ENCODE measurements at regions not wholly inside any gene's neighbourhood (a gene's known extent, or its start where the extent isn't known, plus 50 kb on each side); places are given as distances from the start of the nearest gene placed in this dataset.

GRCh38 chr3:81985996-81986723, 224.7 kb upstream of the GBE1 start:
- intact Hi-C loops (cut with DNase I) = no loop called here
- Histone ChIP-seq H3K9me3 (replicated peaks in 1 of 3) (no peaks in the 10 kb centered on the region), H3K27me3 (no peaks in the 10 kb centered on the region), H3K4me3 (no peak overlapping the region), H3K27ac (no peak overlapping the region), H3K4me1 (replicated peaks in 1 of 2) (no peaks in the 10 kb centered on the region), H3K36me3 (replicated peaks in 1 of 2) (no peaks in the 10 kb centered on the region)
- TF ChIP-seq POLR2A (IDR thresholded peaks at IDR 0.05) = no peak
- no peak for TF ChIP-seq CTCF (IDR thresholded peaks at IDR 0.05)
- 86 to 93% (median 90%) methylated on average over 7 to 12 of the region's 12 CpGs for WGBS, 4 donors
- DNase-seq = no peak

GRCh38 chr3:81983382-81983781, 221.9 kb upstream of the GBE1 start:
- 82 to 91% (median 87%) methylated on average over 1 of the region's 1 CpG for WGBS, 4 donors

GRCh38 chr3:81980596-81981494, 219.4 kb upstream of the GBE1 start:
- Histone ChIP-seq H3K27ac (no peak overlapping the region), H3K36me3 (replicated peaks in 1 of 2) (no peaks in the 10 kb centered on the region), H3K4me3 (no peak overlapping the region), H3K9me3 (replicated peaks in 1 of 3) (no peaks in the 10 kb centered on the region), H3K27me3 (no peaks in the 10 kb centered on the region), H3K4me1 (replicated peaks in 1 of 2) (no peaks in the 10 kb centered on the region)
- 78 to 83% (median 80%) methylated on average over 10 of the region's 10 CpGs for WGBS, 4 donors
- no peak for DNase-seq
- intact Hi-C loops (cut with DNase I) = no loop called here
- no peak for TF ChIP-seq CTCF (IDR thresholded peaks at IDR 0.05)

More at GRCh38 chr3:81983382-81983781, 221.9 kb upstream of the GBE1 start:
- DNase-seq = no peak
- Histone ChIP-seq H3K4me3 (no peak overlapping the region), H3K36me3 (replicated peaks in 1 of 2) (no peaks in the 10 kb centered on the region), H3K9me3 (replicated peaks in 1 of 3) (no peaks in the 10 kb centered on the region), H3K27ac (no peak overlapping the region), H3K4me1 (replicated peaks in 1 of 2) (no peaks in the 10 kb centered on the region), H3K27me3 (no peaks in the 10 kb centered on the region)
- TF ChIP-seq CTCF (IDR thresholded peaks at IDR 0.05) (no peak), POLR2A (IDR thresholded peaks at IDR 0.05) (no peak)
- intact Hi-C loops (cut with DNase I) = no loop called here

- 58 to 71% (median 66%) methylated on average over 2 of the region's 2 CpGs for WGBS, 4 donors
- no peak for TF ChIP-seq CTCF (IDR thresholded peaks at IDR 0.05)
- no peak for TF ChIP-seq POLR2A (IDR thresholded peaks at IDR 0.05)
Measured at GRCh38 chr3:81974751-81975150, 213.3 kb upstream of the GBE1 start.

More at GRCh38 chr3:81974751-81975150, 213.3 kb upstream of the GBE1 start:
- Histone ChIP-seq H3K4me1 (replicated peaks in 1 of 2) (no peaks in the 10 kb centered on the region), H3K9me3 (replicated peaks in 1 of 3) (no peaks in the 10 kb centered on the region), H3K4me3 (no peak overlapping the region), H3K36me3 (replicated peaks in 1 of 2) (no peaks in the 10 kb centered on the region), H3K27ac (no peak overlapping the region), H3K27me3 (no peaks in the 10 kb centered on the region)
- no peak for DNase-seq
- intact Hi-C loops (cut with DNase I) = no loop called here
